Muscle layer of duodenum (tissue), 2 donors: ENCODE measurements at regions not wholly inside any gene's neighbourhood (a gene's known extent, or its start where the extent isn't known, plus 50 kb on each side); places are given as distances from the start of the nearest gene placed in this dataset.

Experiments
- H3K27ac ChIP-seq: one replicate; pipeline ENCODE4 v1.7.0; 2013; ENCODE audit warnings: mild to moderate bottlenecking, low read length
- H3K27me3 ChIP-seq: one replicate; pipeline ENCODE4 v1.7.0; 2013; ENCODE audit warnings: low read depth, mild to moderate bottlenecking, control low read depth, low read length
- H3K36me3 ChIP-seq, 2 donors: one replicate each; pipeline ENCODE4 v1.7.0; 2013; ENCODE audit warnings: low read length in 2 of 2, control low read depth in 1 of 2, mild to moderate bottlenecking in 1 of 2; ENCODE audit not compliant: insufficient read depth in 2 of 2, control insufficient read depth in 1 of 2
- H3K4me1 ChIP-seq, 2 donors: one replicate each; pipeline ENCODE4 v1.7.0; 2013; ENCODE audit warnings: low read length in 2 of 2, mild to moderate bottlenecking in 2 of 2, control low read depth in 1 of 2, moderate library complexity in 1 of 2; ENCODE audit not compliant: insufficient read depth in 2 of 2, control insufficient read depth in 1 of 2
- H3K4me3 ChIP-seq, 2 donors: one replicate each; pipeline ENCODE4 v1.7.0; 2013; ENCODE audit warnings: low read length in 2 of 2, low read depth in 1 of 2, mild to moderate bottlenecking in 1 of 2
- H3K9me3 ChIP-seq, 2 donors: one replicate each; pipeline ENCODE4 v1.7.0; 2013; ENCODE audit warnings: low read length in 2 of 2, control low read depth in 1 of 2, mild to moderate bottlenecking in 1 of 2; ENCODE audit not compliant: control insufficient read depth in 1 of 2
- donor health status: healthy.

- Histone ChIP-seq H3K4me3 (no peak overlapping the region), H3K27me3 (no peaks in the 10 kb centered on the region), H3K36me3 (no peaks in the 10 kb centered on the region), H3K27ac (no peak overlapping the region), H3K9me3 (no peaks in the 10 kb centered on the region), H3K4me1 (no peaks in the 10 kb centered on the region)
Measured at GRCh38 chr2:104582471-104582870, 271.4 kb upstream of the POU3F3 start.

- no peak overlapping the region for H3K27ac ChIP-seq
- H3K4me1 ChIP-seq, result no peaks in the 10 kb centered on the region
- no peak overlapping the region for H3K4me3 ChIP-seq
- H3K27me3 ChIP-seq, result no peaks in the 10 kb centered on the region
- H3K9me3 ChIP-seq, result no peaks in the 10 kb centered on the region
- no peaks in the 10 kb centered on the region for H3K36me3 ChIP-seq
Measured at GRCh38 chr2:104583811-104584210, 270.1 kb upstream of the POU3F3 start.

- Histone ChIP-seq H3K27me3 (no peaks in the 10 kb centered on the region), H3K4me3 (no peak overlapping the region), H3K9me3 (peaks cover 0 to 2% of the 10 kb centered on the region in 2 donors), H3K27ac (no peak overlapping the region), H3K4me1 (no peaks in the 10 kb centered on the region), H3K36me3 (no peaks in the 10 kb centered on the region)
Measured at GRCh38 chr2:104584393-104584792, 269.5 kb upstream of the POU3F3 start.

GRCh38 chr2:104595576-104595975 is 258.3 kb upstream of the POU3F3 start:
- H3K27me3 ChIP-seq, result no peaks in the 10 kb centered on the region
- H3K27ac ChIP-seq, result no peak overlapping the region
- H3K4me3 ChIP-seq, result no peak overlapping the region
- H3K9me3 ChIP-seq, result peaks cover 0 to 24% of the 10 kb centered on the region in 2 donors
- H3K4me1 ChIP-seq, result no peaks in the 10 kb centered on the region
- no peaks in the 10 kb centered on the region for H3K36me3 ChIP-seq

GRCh38 chr2:104597942-104598341 is 256.0 kb upstream of the POU3F3 start:
- H3K27ac ChIP-seq, result no peak overlapping the region

GRCh38 chr2:104598636-104599035 is 255.3 kb upstream of the POU3F3 start:
- Histone ChIP-seq H3K9me3 (peaks cover 0 to 10% of the 10 kb centered on the region in 2 donors), H3K4me1 (no peaks in the 10 kb centered on the region), H3K4me3 (no peak overlapping the region), H3K36me3 (no peaks in the 10 kb centered on the region), H3K27me3 (no peaks in the 10 kb centered on the region), H3K27ac (no peak overlapping the region)

More at GRCh38 chr2:104597942-104598341, 256.0 kb upstream of the POU3F3 start:
- no peak overlapping the region for H3K4me3 ChIP-seq
- H3K4me1 ChIP-seq, result no peaks in the 10 kb centered on the region
- no peaks in the 10 kb centered on the region for H3K27me3 ChIP-seq
- H3K9me3 ChIP-seq, result peaks cover 0 to 10% of the 10 kb centered on the region in 2 donors
- H3K36me3 ChIP-seq, result no peaks in the 10 kb centered on the region

- Histone ChIP-seq H3K4me1 (no peaks in the 10 kb centered on the region), H3K9me3 (peaks cover 0 to 18% of the 10 kb centered on the region in 2 donors), H3K27me3 (no peaks in the 10 kb centered on the region), H3K27ac (no peak overlapping the region), H3K36me3 (no peaks in the 10 kb centered on the region), H3K4me3 (no peak overlapping the region)
Measured at GRCh38 chr2:104599787-104600510, 254.0 kb upstream of the POU3F3 start.

- H3K4me3 ChIP-seq, result no peak overlapping the region
- H3K36me3 ChIP-seq, result no peaks in the 10 kb centered on the region
- no peaks in the 10 kb centered on the region for H3K27me3 ChIP-seq
- no peaks in the 10 kb centered on the region for H3K4me1 ChIP-seq
- H3K27ac ChIP-seq, result no peak overlapping the region
- peaks cover 0 to 26% of the 10 kb centered on the region in 2 donors for H3K9me3 ChIP-seq
Measured at GRCh38 chr2:104606056-104606455, 247.9 kb upstream of the POU3F3 start.

- no peaks in the 10 kb centered on the region for H3K4me1 ChIP-seq
- H3K27ac ChIP-seq, result no peak overlapping the region
Measured at GRCh38 chr2:104616856-104617255, 237.1 kb upstream of the POU3F3 start.

GRCh38 chr2:104620801-104621200 is 233.1 kb upstream of the POU3F3 start:
- Histone ChIP-seq H3K4me1 (no peaks in the 10 kb centered on the region), H3K27me3 (no peaks in the 10 kb centered on the region), H3K36me3 (no peaks in the 10 kb centered on the region), H3K4me3 (no peak overlapping the region), H3K27ac (no peak overlapping the region), H3K9me3 (peaks cover 0 to 4% of the 10 kb centered on the region in 2 donors)

More at GRCh38 chr2:104616856-104617255, 237.1 kb upstream of the POU3F3 start:
- no peaks in the 10 kb centered on the region for H3K36me3 ChIP-seq
- H3K4me3 ChIP-seq, result no peak overlapping the region
- peaks cover 0 to 4% of the 10 kb centered on the region in 2 donors for H3K9me3 ChIP-seq
- no peaks in the 10 kb centered on the region for H3K27me3 ChIP-seq

GRCh38 chr2:104635608-104636007 is 218.3 kb upstream of the POU3F3 start:
- Histone ChIP-seq H3K27ac (no peak overlapping the region), H3K4me3 (no peak overlapping the region), H3K36me3 (no peaks in the 10 kb centered on the region), H3K4me1 (no peaks in the 10 kb centered on the region), H3K9me3 (no peaks in the 10 kb centered on the region), H3K27me3 (no peaks in the 10 kb centered on the region)
